Activated naive CD8-positive, alpha-beta T cell treated with anti-CD3 and anti-CD28 coated beads, Interleukin-2, amount 10 ng/mL, durations not matched to agents 7 days and 5 days (primary cell): ENCODE measurements at regions not wholly inside any gene's neighbourhood (a gene's known extent, or its start where the extent isn't known, plus 50 kb on each side); places are given as distances from the start of the nearest gene placed in this dataset.

Experiments
- ATAC-seq: fragments of 150-1000 bp; cut with Tn5 transposase; one replicate; pipeline ENCODE4 v1.10.0; 2021; ENCODE audit warnings: low read depth, moderate library complexity
- POLR2A ChIA-PET: fragments of 350-600 bp; sonication (Branson Sonifier 250); formaldehyde crosslinking; loops from one replicate; lab custom pipeline; 2021; ENCODE audit warnings: antibody characterized with exemption; lab: Charles Lee
- DNase-seq: peaks from one replicate; pipeline ENCODE4 v3.0.0; 2021
- H3K27ac Mint-ChIP-seq: one replicate; pipeline ENCODE4 v1.8.0; 2022; ENCODE audit warnings: mild to moderate bottlenecking, mixed read lengths
- H3K27me3 Mint-ChIP-seq: one replicate; pipeline ENCODE4 v1.8.0; 2022; ENCODE audit warnings: mild to moderate bottlenecking, moderate library complexity, mixed read lengths
- H3K36me3 Mint-ChIP-seq: one replicate; pipeline ENCODE4 v1.8.0; 2021; ENCODE audit warnings: mild to moderate bottlenecking, mixed read lengths
- H3K4me1 Mint-ChIP-seq: one replicate; pipeline ENCODE4 v1.8.0; 2021; ENCODE audit warnings: mixed read lengths
- H3K4me3 Mint-ChIP-seq: one replicate; pipeline ENCODE4 v1.8.0; 2022; ENCODE audit warnings: mild to moderate bottlenecking, moderate library complexity, mixed read lengths
- H3K9me3 Mint-ChIP-seq: one replicate; pipeline ENCODE4 v1.8.0; 2021; ENCODE audit warnings: mixed read lengths

DNA sequence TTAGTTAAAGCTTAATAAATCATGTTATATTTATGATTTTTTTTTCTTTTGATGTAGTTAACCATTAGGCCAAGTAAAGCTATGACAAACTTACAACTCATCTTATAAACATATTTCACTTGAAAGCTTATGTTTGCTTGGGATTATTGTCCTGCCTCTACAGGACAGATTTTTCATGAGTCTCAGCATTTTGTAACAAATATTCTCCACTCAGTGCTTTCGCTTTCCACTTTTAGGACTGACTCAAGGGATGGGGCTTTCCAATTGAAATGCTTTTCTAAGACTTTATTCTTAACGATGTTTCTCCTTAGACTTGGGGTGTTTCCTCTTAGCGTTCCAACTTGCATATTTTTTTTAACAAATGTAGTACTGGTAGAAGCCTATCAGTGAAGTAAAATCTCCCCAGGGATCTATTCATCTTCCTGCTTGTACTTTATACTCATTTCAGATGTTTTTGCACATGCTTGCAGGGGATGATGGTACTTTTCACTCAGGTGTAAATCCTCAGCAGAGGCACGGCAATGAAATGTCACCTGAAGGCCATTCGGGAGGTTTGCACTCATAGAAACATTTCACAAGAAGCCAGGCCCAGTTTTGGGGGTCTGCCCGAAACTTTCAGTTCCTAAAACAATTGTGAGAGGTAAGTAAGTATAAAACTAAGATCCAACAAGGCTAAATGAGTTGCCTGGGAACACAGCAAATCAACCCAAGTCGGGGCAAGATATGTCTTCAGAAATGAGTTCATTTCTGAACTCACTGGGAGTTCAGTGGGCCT is 298.1 kb upstream of the FOXQ1 start:
- ATAC-seq (no peak), DNase-seq (no peak)
- Mint-ChIP-seq H3K9me3 (no peaks in the 10 kb centered on the region), H3K27me3 (peaks cover 4% of the 10 kb centered on the region), H3K4me1 (no peaks in the 10 kb centered on the region), H3K4me3 (no peak overlapping the region), H3K36me3 (no peaks in the 10 kb centered on the region), H3K27ac (no peak overlapping the region)
- POLR2A ChIA-PET, result no interaction called here

DNA sequence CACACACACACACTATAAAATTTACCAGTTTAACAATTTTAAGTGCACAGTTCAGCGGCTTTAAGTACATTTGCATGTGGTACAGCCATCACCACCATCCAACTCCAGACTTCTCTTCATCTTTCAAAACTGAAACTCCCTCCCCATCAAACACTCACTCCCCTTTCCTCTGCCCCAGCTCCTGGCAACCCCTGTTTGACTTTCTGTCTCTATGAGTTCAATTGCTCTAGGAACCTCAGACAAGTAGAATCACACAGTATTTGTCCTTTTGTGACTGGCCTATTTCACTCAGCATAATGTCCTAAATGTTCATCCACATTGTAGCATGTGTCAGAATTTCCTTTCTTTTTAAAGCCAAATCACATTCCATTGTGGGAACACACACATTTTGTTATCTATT is 302.8 kb upstream of the FOXQ1 start:
- ATAC-seq (no peak), DNase-seq (no peak)
- H3K27ac Mint-ChIP-seq, result no peak overlapping the region
- H3K4me1 Mint-ChIP-seq, result no peaks in the 10 kb centered on the region
- POLR2A ChIA-PET, result no interaction called here
- peaks cover 3% of the 10 kb centered on the region for H3K27me3 Mint-ChIP-seq
- H3K36me3 Mint-ChIP-seq, result no peaks in the 10 kb centered on the region
- no peak overlapping the region for H3K4me3 Mint-ChIP-seq
- no peaks in the 10 kb centered on the region for H3K9me3 Mint-ChIP-seq

DNA sequence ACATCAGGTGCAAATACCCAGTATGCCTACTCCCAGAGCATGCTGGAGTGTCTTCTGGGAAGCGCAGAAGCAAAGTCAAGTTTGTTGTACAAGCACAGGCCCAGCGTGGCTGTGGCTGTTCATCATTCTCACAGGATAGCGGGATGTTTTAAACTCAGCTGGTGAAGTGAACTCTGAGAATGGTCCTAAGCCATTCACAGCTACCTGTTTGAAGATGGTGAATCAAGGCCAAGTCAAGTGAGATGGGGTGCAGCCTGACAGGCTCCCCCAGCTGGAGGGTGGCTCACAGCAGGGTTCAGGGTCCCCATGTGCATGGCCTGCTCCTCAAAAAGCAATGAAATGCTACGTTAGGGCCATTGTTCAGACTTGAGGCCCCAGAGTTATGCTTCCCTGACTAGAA is 304.7 kb upstream of the FOXQ1 start:
- no peak for ATAC-seq
- H3K4me3 Mint-ChIP-seq, result no peak overlapping the region
- no peaks in the 10 kb centered on the region for H3K9me3 Mint-ChIP-seq
- peaks cover 6% of the 10 kb centered on the region for H3K27me3 Mint-ChIP-seq
- H3K27ac Mint-ChIP-seq, result no peak overlapping the region
- no peaks in the 10 kb centered on the region for H3K4me1 Mint-ChIP-seq
- H3K36me3 Mint-ChIP-seq, result no peaks in the 10 kb centered on the region
- no peak for DNase-seq
- POLR2A ChIA-PET, result no interaction called here

DNA sequence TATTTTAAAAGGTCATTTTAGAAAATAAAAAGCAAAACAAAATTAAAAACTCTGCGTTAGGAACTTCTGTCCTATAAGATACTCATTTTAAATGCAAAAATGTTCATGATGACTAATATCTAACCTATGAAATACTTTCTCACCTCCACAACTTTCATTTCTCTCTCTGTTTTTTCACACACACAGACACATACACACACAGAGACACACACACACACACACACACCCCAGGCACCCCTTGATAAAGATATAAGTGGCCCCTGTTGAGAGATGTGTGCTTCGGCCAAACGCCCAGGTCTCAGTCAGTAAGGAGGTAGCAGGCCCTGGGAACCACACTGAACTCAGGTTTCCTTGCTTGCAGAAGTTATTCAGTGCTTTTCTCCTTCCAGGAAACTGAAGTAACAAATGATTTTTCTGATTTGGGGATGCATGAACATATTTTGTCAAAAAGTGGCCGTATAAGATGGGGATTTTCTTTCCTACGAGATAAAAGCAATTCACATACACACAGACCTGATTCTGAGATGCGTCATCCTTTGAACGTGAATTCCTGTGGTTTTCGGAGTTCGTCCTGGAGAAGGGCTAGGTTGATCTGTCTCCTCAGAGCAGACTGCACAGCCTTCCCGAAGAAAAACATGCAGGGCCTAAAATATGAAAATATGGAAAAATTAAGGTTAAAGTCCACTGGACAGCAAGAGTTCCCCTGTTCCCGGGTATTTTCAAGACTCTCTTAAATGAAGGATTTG is 306.8 kb upstream of the FOXQ1 start:
- H3K9me3 Mint-ChIP-seq, result no peaks in the 10 kb centered on the region

DNA sequence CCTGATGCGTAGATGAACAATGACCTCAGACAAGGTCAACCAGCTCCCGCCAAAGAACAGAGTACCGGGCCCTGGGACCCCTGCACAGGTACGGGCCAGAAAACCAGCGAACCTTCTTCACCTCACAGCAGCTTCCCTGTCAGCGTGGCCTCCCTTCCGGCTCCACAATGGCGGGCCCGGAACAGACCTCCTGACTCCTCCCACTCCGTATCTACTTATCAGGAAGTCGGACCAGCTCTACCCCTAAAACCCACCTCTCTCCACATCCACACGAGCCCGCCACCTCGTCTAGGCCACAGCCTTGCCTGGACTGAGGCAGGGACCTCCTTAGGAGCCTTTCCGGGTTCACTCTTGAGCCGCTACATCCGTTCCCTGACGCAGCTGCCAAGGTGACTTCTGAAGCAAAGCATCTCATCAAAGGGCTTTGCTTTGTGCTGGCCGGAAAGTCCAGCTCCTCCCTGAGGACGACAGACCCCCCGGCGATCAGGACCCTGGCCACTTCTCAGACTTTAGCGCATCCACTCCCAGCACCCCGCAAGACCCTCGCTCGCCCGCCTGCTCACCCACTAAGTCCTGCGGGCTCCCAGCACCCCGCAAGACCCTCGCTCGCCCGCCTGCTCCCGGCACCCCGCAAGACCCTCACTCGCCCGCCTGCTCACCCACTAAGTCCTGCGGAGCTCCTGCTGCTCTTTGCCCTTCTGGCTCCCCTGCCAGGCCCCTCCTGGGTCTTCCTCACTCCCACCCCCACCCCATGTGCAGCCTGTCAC is 308.3 kb upstream of the FOXQ1 start:
- POLR2A ChIA-PET, result no interaction called here
- Mint-ChIP-seq H3K4me3 (no peak overlapping the region), H3K36me3 (no peaks in the 10 kb centered on the region), H3K27me3 (peaks cover 3% of the 10 kb centered on the region), H3K9me3 (no peaks in the 10 kb centered on the region), H3K4me1 (no peaks in the 10 kb centered on the region), H3K27ac (no peak overlapping the region)
- no peak for ATAC-seq
- no peak for DNase-seq

More for the DNA sequence above, 306.8 kb upstream of the FOXQ1 start:
- Mint-ChIP-seq H3K36me3 (no peaks in the 10 kb centered on the region), H3K4me1 (no peaks in the 10 kb centered on the region), H3K27ac (no peak overlapping the region), H3K4me3 (no peak overlapping the region), H3K27me3 (peaks cover 3% of the 10 kb centered on the region)
- ATAC-seq, result no peak
- no peak for DNase-seq
- POLR2A ChIA-PET, result no interaction called here

DNA sequence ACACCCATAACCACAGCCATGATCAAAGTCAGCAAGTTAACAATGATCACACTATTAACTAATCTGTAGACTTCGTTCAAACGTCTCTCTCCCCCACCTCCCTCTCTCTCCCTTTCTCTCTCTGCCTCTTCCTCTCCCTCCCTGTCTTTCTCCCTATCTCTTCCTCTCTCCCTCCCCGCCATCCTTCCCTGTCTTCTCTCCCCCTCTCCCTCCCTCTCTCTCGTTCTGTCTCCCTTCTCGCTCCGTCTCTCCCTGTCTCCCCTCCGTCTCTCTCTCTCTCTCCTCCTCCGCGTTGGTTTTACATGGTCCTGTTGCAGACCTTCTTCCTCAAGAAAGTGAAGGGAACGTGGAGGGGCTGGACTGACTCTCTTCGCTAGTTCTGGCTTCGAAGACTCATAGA is 308.9 kb upstream of the FOXQ1 start:
- ATAC-seq (no peak), DNase-seq (no peak)
- no peaks in the 10 kb centered on the region for H3K9me3 Mint-ChIP-seq
- no peaks in the 10 kb centered on the region for H3K4me1 Mint-ChIP-seq
- no peaks in the 10 kb centered on the region for H3K36me3 Mint-ChIP-seq
- POLR2A ChIA-PET, result no interaction called here
- no peak overlapping the region for H3K4me3 Mint-ChIP-seq
- H3K27ac Mint-ChIP-seq, result no peak overlapping the region
- peaks cover 5% of the 10 kb centered on the region for H3K27me3 Mint-ChIP-seq

DNA sequence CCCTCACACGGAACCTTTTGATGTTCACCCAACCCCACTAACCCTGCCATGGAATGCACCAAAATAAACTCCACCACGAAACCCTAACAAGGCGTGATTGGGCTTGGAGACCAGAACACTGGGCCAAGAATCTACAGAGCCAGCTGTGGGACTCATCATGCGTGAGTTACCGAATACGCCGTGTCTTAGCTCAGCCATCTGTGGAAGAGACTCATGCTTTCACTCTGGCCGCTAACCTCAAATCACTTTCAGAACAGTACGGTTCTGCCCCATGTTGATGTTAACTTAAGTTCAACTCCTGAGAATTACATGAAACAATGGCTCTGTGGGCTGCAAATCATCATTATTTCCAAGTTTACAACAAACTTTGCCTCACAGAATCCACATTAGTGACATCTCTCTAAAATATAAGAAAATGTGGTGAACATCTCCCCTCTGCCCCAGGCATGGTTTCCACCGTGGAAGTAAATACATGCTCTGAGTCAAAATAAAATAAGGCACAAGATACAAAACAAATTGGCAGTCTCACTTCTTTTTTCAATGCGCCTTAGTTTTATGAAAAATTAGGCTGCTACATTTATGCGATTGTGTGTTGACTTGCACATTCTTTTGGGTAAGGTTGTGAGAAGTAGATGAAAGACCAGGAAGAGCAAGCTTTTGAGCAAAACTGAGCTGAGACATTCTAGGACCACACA is 308.9 kb upstream of the EXOC2 start:
- Mint-ChIP-seq H3K4me1 (no peaks in the 10 kb centered on the region), H3K27me3 (peaks cover 5% of the 10 kb centered on the region), H3K4me3 (no peak overlapping the region), H3K36me3 (no peaks in the 10 kb centered on the region), H3K9me3 (no peaks in the 10 kb centered on the region), H3K27ac (no peak overlapping the region)
- DNase-seq (no peak), ATAC-seq (no peak)
- POLR2A ChIA-PET, result no interaction called here

DNA sequence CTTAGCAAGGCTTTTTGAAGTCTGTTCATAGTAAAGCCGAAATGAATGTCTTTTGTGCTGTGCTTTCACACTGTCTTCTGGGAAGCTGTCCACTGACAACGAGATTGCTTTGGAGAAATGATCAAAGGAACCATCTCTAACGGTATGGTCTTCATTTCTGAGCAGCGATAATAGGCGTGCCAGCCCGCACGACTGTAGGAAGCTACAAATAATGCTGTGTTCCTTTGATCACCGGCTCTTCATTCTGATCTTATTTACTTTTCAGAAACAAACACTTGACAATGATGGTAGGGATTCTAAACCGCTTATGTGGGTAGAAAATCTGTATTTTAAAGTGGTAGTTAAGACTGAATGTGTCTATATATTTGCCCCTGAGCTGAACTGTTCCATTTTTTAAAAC is 306.6 kb upstream of the EXOC2 start:
- DNase-seq (no peak), ATAC-seq (no peak)
- POLR2A ChIA-PET, result no interaction called here
- Mint-ChIP-seq H3K27ac (no peak overlapping the region), H3K36me3 (no peaks in the 10 kb centered on the region), H3K9me3 (no peaks in the 10 kb centered on the region), H3K4me3 (no peak overlapping the region), H3K27me3 (peaks cover 11% of the 10 kb centered on the region), H3K4me1 (no peaks in the 10 kb centered on the region)

DNA sequence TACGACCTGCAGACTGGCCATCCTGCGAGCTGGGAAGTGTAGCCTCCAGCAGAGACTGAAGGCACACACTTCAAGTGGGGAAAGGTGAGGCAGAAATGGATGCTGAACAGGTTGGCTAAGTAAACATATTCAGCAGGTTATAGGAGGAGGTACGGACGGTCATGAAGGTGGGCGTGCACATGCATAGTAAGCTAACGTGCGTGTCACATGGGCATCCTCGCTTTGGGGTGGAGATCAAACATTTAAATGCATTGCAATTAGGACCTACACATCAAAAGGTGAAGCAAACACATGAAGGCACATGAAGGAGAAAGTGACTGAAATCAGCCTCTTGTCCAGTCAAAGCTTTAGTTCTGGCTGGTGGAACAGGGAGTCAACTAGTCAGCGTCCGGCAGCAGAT is 305.6 kb upstream of the EXOC2 start:
- ATAC-seq (no peak), DNase-seq (no peak)
- H3K9me3 Mint-ChIP-seq, result no peaks in the 10 kb centered on the region
- no peaks in the 10 kb centered on the region for H3K36me3 Mint-ChIP-seq
- POLR2A ChIA-PET, result no interaction called here
- no peak overlapping the region for H3K27ac Mint-ChIP-seq
- no peaks in the 10 kb centered on the region for H3K4me1 Mint-ChIP-seq
- H3K4me3 Mint-ChIP-seq, result no peak overlapping the region
- peaks cover 11% of the 10 kb centered on the region for H3K27me3 Mint-ChIP-seq

DNA sequence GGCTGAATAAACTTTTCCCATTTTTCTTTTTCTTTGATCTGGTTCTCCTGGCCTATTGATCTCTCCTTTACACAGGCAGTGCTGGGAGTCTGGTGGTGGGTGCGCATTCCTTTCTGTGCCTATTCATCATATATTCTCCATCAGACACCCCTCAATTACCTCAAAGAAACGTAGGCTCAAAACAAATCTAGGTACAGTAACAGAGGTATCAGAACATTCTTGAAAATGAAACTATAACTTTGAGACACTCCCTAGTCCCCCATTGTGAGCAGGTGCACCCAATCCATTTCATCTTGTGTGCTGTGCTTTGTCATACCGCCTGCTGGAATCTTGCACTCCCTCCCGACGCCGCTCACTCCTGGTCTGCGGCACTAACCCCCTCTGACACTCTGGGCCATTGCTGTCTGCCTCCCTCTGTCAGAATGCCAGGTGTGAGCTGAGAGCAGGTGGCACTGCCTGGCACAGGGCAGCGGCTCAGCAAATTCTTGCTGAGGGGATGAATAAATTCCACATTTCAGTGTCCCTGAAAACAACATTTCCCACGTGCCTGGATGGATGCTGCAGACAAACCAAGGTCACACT is 303.4 kb upstream of the EXOC2 start:
- H3K4me1 Mint-ChIP-seq, result no peaks in the 10 kb centered on the region
- POLR2A ChIA-PET, result no interaction called here

DNA sequence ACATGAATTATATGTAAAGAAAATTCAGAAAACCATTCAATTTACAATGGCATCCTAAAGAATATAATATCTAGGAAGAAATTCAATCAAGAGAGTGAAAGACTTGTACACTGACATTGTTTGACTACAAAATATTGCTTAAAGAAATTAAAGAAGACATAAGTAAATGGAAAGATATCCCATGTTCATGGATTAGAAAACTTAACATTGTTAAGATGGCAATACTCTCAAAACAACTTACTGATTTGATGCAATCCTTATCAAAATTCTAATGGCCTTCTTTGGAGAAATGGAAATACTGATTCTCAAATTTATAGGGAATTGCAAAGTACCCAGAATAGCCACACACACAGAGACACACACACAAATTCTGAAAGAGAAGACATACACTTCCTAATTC is 298.3 kb upstream of the EXOC2 start:
- DNase-seq, result no peak
- no peaks in the 10 kb centered on the region for H3K4me1 Mint-ChIP-seq
- H3K4me3 Mint-ChIP-seq, result no peak overlapping the region
- POLR2A ChIA-PET, result no interaction called here
- no peak for ATAC-seq
- no peaks in the 10 kb centered on the region for H3K36me3 Mint-ChIP-seq
- H3K27ac Mint-ChIP-seq, result no peak overlapping the region
- H3K27me3 Mint-ChIP-seq, result peaks cover 20% of the 10 kb centered on the region
- H3K9me3 Mint-ChIP-seq, result peaks cover 1% of the 10 kb centered on the region

More for the DNA sequence above, 303.4 kb upstream of the EXOC2 start:
- ATAC-seq (no peak), DNase-seq (no peak)
- H3K27ac Mint-ChIP-seq, result no peak overlapping the region
- no peaks in the 10 kb centered on the region for H3K9me3 Mint-ChIP-seq
- H3K36me3 Mint-ChIP-seq, result no peaks in the 10 kb centered on the region
- H3K4me3 Mint-ChIP-seq, result no peak overlapping the region
- H3K27me3 Mint-ChIP-seq, result peaks cover 13% of the 10 kb centered on the region

DNA sequence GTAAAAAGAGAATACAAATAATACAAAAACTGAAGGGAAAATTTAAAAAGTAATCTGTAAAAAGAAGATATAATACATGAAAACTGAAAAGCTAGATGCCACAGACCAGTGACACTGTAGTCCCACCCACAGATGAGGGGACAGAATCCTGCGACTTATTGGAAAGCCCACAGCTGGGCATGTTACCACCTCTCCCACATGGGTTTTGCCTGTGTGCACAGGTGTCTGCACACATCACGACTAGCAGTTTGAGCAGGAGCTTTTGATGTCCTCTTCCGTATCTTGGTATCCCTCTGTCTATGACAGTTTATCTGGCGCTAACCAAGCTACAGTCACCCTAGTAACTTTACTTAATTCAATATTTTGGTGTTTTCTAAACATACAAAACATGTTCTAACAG is 291.1 kb upstream of the EXOC2 start:
- POLR2A ChIA-PET, result no interaction called here
- H3K27me3 Mint-ChIP-seq, result peaks cover 18% of the 10 kb centered on the region
- ATAC-seq (no peak), DNase-seq (no peak)
- no peak overlapping the region for H3K4me3 Mint-ChIP-seq
- peaks cover under 1% of the 10 kb centered on the region for H3K9me3 Mint-ChIP-seq
- H3K27ac Mint-ChIP-seq, result no peak overlapping the region
- no peaks in the 10 kb centered on the region for H3K36me3 Mint-ChIP-seq
- H3K4me1 Mint-ChIP-seq, result no peaks in the 10 kb centered on the region
